ENCODE measurements at regions not wholly inside any gene's neighbourhood (a gene's known extent, or its start where the extent isn't known, plus 50 kb on each side); places are given as distances from the start of the nearest gene placed in this dataset.
A peak's percentile ranks its signal among the peaks of the same experiment; 100 is the strongest.

DNA sequence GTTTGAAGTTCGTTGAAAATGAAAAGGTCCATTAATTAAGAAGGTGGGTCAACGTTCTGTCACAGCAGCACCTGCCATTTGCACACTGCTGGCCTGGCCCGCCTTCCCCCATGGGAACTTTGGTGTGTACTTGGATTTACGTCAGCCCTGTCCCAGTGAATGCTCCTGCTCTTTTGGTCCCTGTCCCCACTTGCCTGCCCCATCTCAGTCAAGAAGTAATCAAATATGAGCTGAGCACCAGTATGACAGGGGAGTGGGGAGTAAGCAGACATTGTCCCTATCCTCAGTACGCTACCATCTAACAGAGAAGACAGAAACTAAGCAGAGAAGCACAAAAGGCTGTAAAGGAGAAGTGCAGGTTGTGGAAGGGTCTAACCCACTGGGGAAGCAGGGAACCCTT, 65.1 kb downstream of the SLC4A3 start:
- no peak for DNase-seq

DNA sequence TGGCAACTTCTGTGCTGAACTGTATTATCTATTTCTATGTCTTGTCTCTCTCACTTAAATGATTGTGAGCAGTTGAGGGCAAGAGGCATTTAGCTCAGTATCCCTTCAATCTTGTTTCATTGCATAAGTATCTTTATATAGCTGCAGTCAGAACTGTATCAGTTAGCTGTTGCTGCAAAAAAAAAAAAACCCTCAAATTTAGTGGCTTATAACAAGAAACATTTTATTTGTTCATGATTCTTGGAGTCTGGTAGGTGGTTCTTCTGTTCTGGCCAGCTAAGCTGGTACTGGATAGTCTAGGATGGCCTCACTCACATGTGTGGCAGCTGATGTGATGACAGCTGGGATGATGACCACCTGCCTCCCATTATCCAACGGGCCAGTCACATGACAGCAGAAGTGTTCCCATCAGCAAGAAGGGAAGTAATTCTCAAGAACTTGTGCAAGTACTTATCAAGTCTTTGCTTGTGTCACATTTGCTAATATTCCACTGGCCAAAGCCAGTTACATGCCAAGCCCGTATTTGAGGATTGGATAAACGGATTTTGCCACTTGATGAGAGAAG, 67.8 kb downstream of the SLC4A3 start:
- no peak for DNase-seq

DNA sequence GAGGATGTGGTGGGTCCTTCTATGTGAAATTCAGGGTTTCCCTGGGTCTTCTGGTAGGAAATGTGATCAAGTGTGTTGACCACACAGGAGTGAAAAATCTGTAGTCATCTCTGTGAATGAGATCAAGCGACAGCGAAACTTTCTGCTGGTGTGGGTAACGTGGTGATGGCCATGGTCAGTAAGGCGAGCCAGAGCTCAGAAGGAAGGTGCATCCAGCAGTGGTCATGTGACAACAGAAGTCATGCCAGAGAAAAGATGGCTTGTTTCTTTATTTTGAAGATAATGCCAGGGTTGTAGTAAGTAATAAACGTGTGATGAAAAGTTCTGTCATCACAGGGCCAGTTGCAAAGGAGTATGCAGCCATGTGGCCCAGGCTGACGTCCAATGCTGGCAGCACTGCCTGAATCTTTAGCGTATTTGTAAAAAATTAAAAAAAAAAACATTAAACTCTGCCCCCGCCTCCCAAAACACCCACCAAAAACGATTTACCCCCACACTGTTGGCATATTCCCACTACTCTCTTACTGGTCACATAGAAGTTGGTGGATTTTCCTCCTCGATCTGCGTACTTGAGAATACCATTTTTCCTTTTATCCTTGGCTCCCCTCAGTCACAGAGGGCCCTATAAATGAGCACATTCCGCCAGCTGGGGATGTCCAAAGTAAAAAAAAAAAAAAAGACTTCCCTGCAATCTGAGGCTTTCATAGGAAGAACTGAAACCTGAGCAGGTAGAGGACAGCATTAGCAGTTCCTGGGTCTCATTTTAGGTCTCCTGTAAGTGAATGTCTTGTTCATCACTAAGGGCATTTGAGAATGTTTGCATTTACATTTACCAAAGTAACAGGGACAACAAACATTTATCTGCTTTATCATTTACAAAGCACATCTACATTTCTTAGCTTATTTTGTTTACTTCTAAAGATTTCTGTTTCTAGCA, 70.6 kb downstream of the SLC4A3 start:
- no peak for DNase-seq

- DNase-seq: no peak
These were observed 71.5 kb downstream of the SLC4A3 start for GRCh38 chr2:219698748-219699439.

- DNase-seq: no peak
These were observed 72.0 kb downstream of the SLC4A3 start for GRCh38 chr2:219699440-219699821.

DNA sequence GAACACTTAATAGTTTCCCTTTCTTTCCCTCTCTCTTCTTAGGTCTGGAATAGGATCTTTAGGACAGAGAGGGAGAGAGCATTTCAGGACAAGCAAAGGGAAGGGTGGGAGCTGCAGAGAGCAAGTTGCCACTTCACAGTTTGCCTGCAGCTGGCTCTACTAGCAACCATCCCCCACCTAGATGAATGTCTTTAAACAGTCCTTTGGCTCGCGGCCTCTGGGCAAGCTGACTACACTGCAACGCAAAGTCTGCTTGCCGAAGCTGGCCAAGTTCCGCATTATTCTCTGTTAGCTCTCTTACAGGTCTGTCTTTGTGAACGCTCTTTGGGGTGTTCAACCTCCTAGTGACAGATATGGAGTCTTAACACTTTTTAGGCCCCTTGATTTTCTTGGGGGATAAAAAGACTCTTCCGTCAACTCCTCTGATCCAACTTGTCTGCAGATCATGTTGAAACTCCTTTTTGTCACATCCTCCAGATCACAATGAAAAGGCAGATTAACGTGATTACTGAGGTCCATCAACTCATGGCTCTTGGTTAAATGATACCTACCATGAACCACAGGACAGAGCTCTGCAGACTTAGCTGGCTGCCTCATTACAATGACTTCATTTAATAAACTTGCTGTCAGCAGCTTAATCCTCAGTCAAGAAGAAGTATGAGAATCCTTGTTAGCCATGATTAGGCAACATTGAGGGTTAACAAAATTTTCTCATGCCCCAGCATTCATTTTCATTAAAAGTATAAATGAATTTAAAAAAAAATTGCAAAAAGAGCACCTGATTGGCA, 74.6 kb downstream of the SLC4A3 start:
- no peak for DNase-seq

DNA sequence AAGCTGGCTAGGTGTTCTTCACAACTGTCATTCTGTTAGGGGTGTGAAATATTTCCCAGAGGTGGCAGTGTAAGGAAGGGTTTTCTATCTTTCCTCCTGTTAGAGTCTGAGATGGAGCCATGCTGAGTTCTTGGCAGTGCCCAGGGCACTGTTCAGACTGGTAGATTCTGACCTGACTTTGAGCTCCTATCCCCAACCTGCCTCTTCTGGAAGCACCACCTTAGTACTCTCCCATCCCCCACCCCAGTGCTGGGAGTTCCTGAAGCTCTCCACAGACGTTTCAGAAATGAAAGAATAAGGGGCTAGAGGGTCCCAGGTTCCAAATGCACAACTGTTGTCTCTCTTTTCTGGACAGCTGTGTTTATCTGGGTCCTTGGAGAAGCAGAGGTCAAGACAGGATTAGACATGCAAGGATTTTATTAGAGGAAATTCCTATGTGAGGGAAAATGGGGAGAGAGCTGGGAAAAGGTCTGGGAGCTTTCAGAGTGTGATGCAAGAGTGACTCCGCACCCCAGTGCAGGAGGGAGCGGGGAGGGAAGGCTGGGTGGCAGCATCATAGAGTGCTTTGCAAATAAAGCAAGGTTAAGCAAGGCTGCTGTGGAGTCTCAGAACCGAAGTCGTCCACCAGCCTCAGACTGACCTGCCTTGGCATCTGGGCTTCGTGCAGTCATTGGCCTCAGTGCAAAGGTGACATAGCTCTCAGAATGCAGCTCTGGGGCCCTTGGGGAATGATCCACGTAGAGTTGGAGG, 75.5 kb downstream of the SLC4A3 start:
- no peak for DNase-seq

DNA sequence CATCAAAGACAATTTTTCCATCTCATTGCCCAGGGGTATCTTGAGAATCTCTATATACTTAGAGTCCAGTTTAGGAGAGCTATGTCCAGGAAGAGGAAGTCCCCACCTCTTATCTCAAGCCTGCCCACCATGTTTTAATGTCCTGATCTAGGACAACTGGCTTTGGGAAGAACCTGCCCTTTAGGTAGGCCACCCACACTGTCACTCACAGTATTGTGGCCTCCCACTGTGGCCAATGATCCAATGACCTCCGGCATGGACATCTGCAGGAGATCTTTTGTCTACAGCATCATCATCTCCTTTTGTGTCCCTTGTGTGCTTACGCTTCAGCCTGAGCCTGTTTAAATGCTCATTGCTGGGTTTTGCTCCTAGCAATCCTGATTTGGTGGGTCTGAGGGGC, 77.4 kb downstream of the SLC4A3 start:
- DNase-seq: no peak

- DNase-seq: no peak
These were observed 79.4 kb downstream of the SLC4A3 start for GRCh38 chr2:219706823-219707281.

- no peak for DNase-seq
These were observed 80.3 kb downstream of the SLC4A3 start for GRCh38 chr2:219707496-219708285.

DNA sequence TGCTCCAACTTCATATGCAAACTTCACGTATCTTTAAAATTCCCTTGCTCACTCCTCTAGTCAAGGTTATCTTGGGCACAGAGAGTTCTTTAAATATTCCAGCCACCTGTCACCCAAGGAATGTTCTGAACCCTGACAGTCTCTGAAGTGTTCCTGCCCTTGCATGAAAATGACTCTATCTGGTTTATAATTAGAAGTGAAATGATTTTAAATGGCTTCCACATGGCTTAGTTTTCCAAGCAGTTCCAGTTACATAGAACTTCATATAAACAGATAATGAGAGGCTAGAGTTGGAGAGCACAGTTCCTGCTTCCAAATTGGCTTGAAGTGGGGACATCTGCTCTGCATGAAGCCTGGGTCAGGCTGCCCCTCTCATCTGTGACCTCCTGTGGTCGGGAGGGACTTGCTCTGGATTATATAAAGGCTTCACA, 81.9 kb downstream of the SLC4A3 start:
- no peak for DNase-seq

DNA sequence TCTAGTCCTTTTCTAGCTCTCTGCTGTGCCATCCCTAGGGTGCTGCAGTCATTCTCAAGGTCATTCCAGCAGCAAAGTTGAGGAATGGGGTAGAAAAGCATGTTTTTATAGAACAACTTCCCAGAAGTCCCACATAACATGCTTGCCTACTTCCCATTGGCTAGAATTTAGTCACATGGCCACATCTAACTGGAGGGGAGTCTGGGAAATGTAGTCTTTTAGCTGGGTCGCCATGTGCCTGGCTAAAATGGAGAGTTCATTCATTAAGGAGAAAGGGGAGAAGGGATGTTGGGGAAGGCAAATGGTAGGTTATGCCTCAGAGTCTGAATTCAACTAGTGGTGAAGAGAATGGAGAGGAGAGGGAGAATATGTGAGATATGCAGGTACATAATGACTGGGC, 85.7 kb downstream of the SLC4A3 start:
- peak in 1 of 2 experiments; percentile 6 for DNase-seq

DNA sequence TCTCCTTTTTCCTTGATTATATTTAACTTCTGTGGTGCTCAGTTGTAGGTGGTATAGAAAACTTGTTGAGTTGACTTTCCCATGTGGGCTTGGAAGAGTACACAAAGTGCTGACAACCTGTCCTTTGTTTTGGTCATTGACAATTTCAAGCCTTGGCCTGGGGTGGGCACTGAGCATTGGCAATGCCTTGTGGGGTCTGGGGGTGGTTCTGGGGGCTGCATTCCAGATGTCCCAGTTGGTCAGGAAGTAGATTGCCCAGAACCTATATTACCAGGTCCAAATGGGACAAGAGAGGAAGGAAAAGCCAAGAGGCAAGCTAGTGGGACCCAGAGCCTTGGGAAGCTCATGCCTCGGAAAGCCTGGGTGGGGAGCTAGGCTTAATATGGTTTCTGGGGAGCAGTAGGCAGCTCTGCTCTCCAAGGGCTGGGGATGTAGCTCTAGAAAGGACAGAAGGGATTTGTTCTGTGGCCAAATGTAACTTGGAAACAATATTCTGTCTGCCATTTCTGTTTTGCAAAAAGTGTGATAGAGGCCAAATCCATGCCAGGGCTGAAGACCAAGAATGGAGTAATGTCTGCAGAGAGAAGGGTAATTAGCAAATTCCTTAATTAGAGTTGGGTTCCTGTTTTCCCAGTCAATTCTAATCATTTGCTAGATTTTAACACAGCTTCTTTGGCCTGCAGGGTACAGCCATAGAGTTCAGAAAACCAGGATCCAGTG, 87.4 kb downstream of the SLC4A3 start:
- DNase-seq: no peak

- DNase-seq: peak; percentile 94 to 96
These were observed 90.6 kb downstream of the SLC4A3 start for GRCh38 chr2:219718066-219718465.

DNA sequence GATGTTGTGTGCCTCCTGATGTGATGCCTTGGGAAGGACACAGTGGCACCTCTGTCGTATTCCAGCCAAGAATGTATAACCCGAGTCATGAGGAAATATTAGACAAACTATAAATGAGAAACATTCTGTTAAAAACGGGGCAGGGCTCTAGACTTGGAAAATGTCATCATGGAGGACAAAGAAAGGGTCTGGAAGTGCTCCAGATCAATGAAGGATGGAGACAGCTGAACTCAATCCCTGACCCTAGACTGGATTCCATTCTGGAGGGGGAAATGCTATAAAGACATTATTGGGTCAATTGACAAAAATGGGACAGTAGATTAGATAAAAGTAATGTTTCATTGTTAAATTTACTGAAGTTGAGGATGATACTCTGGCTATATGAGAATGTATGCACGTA, 92.1 kb downstream of the SLC4A3 start:
- no peak for DNase-seq

GRCh38 chr2:219720956-219721355, 93.5 kb downstream of the SLC4A3 start:
- DNase-seq: no peak

- no peak for DNase-seq
These were observed 94.9 kb downstream of the SLC4A3 start for GRCh38 chr2:219722276-219722879.

DNA sequence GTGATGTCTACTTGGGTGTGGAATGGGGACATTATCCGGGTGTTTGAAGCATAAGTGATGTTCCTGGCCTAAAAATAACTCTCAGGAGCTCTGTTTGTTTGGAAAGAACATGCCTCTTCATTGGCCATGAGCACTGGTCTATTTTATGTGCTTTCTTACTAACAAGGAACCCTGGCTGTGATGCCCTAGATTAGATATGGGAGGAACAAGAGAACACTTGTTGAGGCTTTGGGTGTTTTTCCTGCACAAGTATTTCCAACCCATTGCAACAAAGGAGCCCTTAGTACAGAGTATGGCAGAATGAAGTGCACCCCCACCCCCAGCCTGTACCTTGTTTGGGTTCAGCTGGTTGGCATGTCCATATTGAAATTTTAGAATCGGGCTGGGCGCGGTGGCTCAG, 95.9 kb downstream of the SLC4A3 start:
- DNase-seq: no peak

GRCh38 chr2:219724628-219725027, 97.2 kb downstream of the SLC4A3 start:
- peak; percentile 34 to 45 for DNase-seq

GRCh38 chr2:219726916-219727315, 99.5 kb downstream of the SLC4A3 start:
- no peak for DNase-seq
